Liver (tissue), 3 donors: ENCODE measurements at regions not wholly inside any gene's neighbourhood (a gene's known extent, or its start where the extent isn't known, plus 50 kb on each side); places are given as distances from the start of the nearest gene placed in this dataset.

ENCODE experiments used
- FOXA2 ChIP-seq: IDR thresholded peaks from 2 replicates; pipeline ENCODE4 v1.6.1; 2016; ENCODE audit warnings: antibody characterized with exemption
- GABPA ChIP-seq, 2 donors: IDR thresholded peaks in 1 of 2; conservative IDR thresholded peaks in 1 of 2; 2 replicates each; pipeline ENCODE4 v1.6.1; 2016; ENCODE audit warnings: antibody characterized with exemption in 2 of 2, mild to moderate bottlenecking in 1 of 2, moderate library complexity in 1 of 2
- RAD21 ChIP-seq, 2 donors: IDR thresholded peaks; 2 replicates each; pipeline ENCODE4 v1.6.1; 2016; ENCODE audit warnings: antibody characterized with exemption in 2 of 2, mild to moderate bottlenecking in 2 of 2
- YY1 ChIP-seq: IDR thresholded peaks from 2 replicates; pipeline ENCODE4 v1.6.1; 2016; ENCODE audit warnings: antibody characterized with exemption, mild to moderate bottlenecking
- TF ChIP-seq, protein P1 (sequence below): IDR thresholded peaks from 2 replicates; pipeline ENCODE4 v1.6.1; 2016; ENCODE audit warnings: antibody characterized with exemption
- TF ChIP-seq, protein P2 (sequence below): fragments of 150-350 bp; IDR thresholded peaks from 2 replicates; pipeline ENCODE4 v1.5.1; 2017; ENCODE audit warnings: improper control_type of control experiment, low read depth, low read length; ENCODE audit not compliant: missing input control
- donor health status: healthy.
- donor health status: healthy.

DNA sequence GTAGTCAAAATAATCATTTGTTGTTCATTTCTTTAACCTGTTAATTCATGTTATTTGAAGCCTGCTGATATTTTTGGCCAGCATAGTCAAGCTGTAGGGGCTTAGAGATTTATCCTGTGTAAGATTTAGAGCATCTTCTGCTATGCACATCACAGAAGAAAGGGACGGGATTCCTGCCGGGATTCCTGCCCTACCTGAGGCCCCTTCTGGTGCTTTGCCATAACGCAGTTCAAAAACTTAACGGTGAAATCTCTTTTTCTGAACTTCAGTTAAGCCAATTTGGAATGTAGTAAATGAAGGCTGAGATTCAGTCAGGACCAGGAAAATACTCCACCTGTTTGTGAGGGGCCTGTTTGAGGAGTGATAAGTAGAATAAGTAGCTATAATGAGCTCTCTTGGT lies 50.7 kb upstream of the TMEM260 start (continued):
- TF ChIP-seq, protein P1, sequence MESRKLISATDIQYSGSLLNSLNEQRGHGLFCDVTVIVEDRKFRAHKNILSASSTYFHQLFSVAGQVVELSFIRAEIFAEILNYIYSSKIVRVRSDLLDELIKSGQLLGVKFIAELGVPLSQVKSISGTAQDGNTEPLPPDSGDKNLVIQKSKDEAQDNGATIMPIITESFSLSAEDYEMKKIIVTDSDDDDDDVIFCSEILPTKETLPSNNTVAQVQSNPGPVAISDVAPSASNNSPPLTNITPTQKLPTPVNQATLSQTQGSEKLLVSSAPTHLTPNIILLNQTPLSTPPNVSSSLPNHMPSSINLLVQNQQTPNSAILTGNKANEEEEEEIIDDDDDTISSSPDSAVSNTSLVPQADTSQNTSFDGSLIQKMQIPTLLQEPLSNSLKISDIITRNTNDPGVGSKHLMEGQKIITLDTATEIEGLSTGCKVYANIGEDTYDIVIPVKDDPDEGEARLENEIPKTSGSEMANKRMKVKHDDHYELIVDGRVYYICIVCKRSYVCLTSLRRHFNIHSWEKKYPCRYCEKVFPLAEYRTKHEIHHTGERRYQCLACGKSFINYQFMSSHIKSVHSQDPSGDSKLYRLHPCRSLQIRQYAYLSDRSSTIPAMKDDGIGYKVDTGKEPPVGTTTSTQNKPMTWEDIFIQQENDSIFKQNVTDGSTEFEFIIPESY = no peak
- TF ChIP-seq RAD21 (IDR thresholded peaks at IDR 0.05) = no peak
- TF ChIP-seq, protein P2, sequence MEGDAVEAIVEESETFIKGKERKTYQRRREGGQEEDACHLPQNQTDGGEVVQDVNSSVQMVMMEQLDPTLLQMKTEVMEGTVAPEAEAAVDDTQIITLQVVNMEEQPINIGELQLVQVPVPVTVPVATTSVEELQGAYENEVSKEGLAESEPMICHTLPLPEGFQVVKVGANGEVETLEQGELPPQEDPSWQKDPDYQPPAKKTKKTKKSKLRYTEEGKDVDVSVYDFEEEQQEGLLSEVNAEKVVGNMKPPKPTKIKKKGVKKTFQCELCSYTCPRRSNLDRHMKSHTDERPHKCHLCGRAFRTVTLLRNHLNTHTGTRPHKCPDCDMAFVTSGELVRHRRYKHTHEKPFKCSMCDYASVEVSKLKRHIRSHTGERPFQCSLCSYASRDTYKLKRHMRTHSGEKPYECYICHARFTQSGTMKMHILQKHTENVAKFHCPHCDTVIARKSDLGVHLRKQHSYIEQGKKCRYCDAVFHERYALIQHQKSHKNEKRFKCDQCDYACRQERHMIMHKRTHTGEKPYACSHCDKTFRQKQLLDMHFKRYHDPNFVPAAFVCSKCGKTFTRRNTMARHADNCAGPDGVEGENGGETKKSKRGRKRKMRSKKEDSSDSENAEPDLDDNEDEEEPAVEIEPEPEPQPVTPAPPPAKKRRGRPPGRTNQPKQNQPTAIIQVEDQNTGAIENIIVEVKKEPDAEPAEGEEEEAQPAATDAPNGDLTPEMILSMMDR = no peak
- TF ChIP-seq FOXA2 = no peak
- TF ChIP-seq GABPA (IDR thresholded peaks at IDR 0.05 in 1 of 2, conservative IDR thresholded peaks at IDR 0.05 in 1 of 2) = no peak
- TF ChIP-seq YY1 = no peak
